Astrocyte (in vitro differentiated cells and primary cell): ENCODE measurements at regions not wholly inside any gene's neighbourhood (a gene's known extent, or its start where the extent isn't known, plus 50 kb on each side); places are given as distances from the start of the nearest gene placed in this dataset.

Experiments used
- DNase-seq: peaks from one replicate; pipeline ENCODE4 v3.0.0-alpha.2; 2010; ENCODE audit warnings: low read depth
- FAIRE-seq: peaks from 2 replicates; lab custom pipeline; 2011; peaks lifted over from hg19 to GRCh38; lab: Jason Lieb, UNC
- H2AFZ ChIP-seq: 2 replicates; pipeline ENCODE4 v1.6.0; 2012; ENCODE audit warnings: low read depth, low read length, inconsistent platforms
- H3K27ac ChIP-seq: 2 replicates; pipeline ENCODE4 v1.5.1; 2011; ENCODE audit warnings: low read depth, low read length, inconsistent platforms
- H3K27me3 ChIP-seq: 2 replicates; pipeline ENCODE4 v1.6.0; 2011; ENCODE audit warnings: low read length, inconsistent platforms; ENCODE audit not compliant: insufficient read depth
- H3K36me3 ChIP-seq: 2 replicates; pipeline ENCODE4 v1.5.1; 2011; ENCODE audit warnings: low read length, inconsistent platforms; ENCODE audit not compliant: insufficient read depth
- H3K4me1 ChIP-seq: 2 replicates; pipeline ENCODE4 v1.5.1; 2011; ENCODE audit warnings: low read length, inconsistent platforms; ENCODE audit not compliant: insufficient read depth
- H3K4me2 ChIP-seq: 2 replicates; pipeline ENCODE4 v1.6.0; 2012; ENCODE audit warnings: low read length, inconsistent platforms
- H3K4me3 ChIP-seq: 2 replicates; pipeline ENCODE4 v1.5.1; 2011; ENCODE audit warnings: low read depth, mild to moderate bottlenecking, low read length, inconsistent platforms; ENCODE audit not compliant: insufficient read depth
- H3K79me2 ChIP-seq: 2 replicates; pipeline ENCODE4 v1.6.0; 2012; ENCODE audit warnings: mild to moderate bottlenecking, low read length, inconsistent platforms; ENCODE audit not compliant: insufficient read depth
- H3K9ac ChIP-seq: 2 replicates; pipeline ENCODE4 v1.6.0; 2012; ENCODE audit warnings: mild to moderate bottlenecking, low read length, inconsistent platforms
- H3K9me3 ChIP-seq: 2 replicates; pipeline ENCODE4 v1.5.1; 2012; ENCODE audit warnings: low read depth, mild to moderate bottlenecking, low read length, inconsistent platforms; ENCODE audit not compliant: insufficient read depth
- H4K20me1 ChIP-seq: 2 replicates; pipeline ENCODE4 v1.6.0; 2012; ENCODE audit warnings: low read length, inconsistent platforms; ENCODE audit not compliant: insufficient read depth
- H3K27ac Mint-ChIP-seq: one replicate; pipeline ENCODE4 v1.8.0; 2021; ENCODE audit warnings: mild to moderate bottlenecking, mixed read lengths; ENCODE audit not compliant: unreplicated experiment
- H3K27me3 Mint-ChIP-seq: one replicate; pipeline ENCODE4 v1.8.0; 2021; ENCODE audit warnings: low read depth, mixed read lengths; ENCODE audit not compliant: unreplicated experiment
- H3K36me3 Mint-ChIP-seq: one replicate; pipeline ENCODE4 v1.8.0; 2021; ENCODE audit warnings: low read depth, mixed read lengths; ENCODE audit not compliant: unreplicated experiment
- H3K4me1 Mint-ChIP-seq: one replicate; pipeline ENCODE4 v1.8.0; 2021; ENCODE audit warnings: low read depth, mixed read lengths; ENCODE audit not compliant: unreplicated experiment
- H3K4me3 Mint-ChIP-seq: one replicate; pipeline ENCODE4 v1.8.0; 2021; ENCODE audit warnings: mild to moderate bottlenecking, moderate library complexity, mixed read lengths; ENCODE audit not compliant: unreplicated experiment
- H3K9me3 Mint-ChIP-seq: one replicate; pipeline ENCODE4 v1.8.0; 2021; ENCODE audit warnings: mild to moderate bottlenecking, mixed read lengths; ENCODE audit not compliant: unreplicated experiment
- EZH2 ChIP-seq: IDR thresholded peaks from 2 replicates; pipeline ENCODE4 v1.6.1; 2012; ENCODE audit warnings: mild to moderate bottlenecking, low read length, inconsistent platforms; ENCODE audit not compliant: insufficient read depth
- TF ChIP-seq, protein P1 (sequence below): IDR thresholded peaks from 2 replicates; pipeline ENCODE4 v1.5.1; 2011; ENCODE audit warnings: low read depth, mild to moderate bottlenecking, inconsistent platforms, low read length, moderate library complexity; ENCODE audit not compliant: insufficient read depth

DNA sequence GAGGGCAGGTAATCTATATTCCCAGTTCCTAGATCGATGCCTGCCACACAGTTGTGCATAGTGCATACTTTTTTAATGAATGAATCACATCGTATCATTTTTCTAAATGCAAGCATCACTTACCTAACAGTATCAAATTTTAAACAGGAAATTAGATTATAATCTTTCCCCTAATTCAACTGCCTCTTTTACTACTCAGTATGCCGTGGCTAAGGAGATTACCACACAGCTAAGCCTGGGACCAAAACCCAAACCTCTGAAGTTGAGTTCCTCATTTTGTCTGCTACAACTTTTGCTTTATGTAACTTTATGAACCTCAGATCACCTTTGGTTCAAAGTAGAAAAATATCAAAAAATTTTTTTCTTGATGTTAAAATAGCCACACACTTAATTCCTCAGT, 53.2 kb upstream of the FNDC3B start:
- H3K9me3 Mint-ChIP-seq: no peaks in the 10 kb centered on the region
- H3K27ac Mint-ChIP-seq: no peak overlapping the region
- Histone ChIP-seq H3K9me3 (no peaks in the 10 kb centered on the region), H3K27ac (no peak overlapping the region), H3K4me1 (no peaks in the 10 kb centered on the region), H3K4me3 (no peak overlapping the region), H3K4me2 (no peak overlapping the region), H4K20me1 (no peaks in the 10 kb centered on the region), H3K36me3 (no peaks in the 10 kb centered on the region), H3K79me2 (no peaks in the 10 kb centered on the region), H3K9ac (no peak overlapping the region), H3K27me3 (no peaks in the 10 kb centered on the region), H2AFZ (no peak overlapping the region)
- TF ChIP-seq, protein P1, sequence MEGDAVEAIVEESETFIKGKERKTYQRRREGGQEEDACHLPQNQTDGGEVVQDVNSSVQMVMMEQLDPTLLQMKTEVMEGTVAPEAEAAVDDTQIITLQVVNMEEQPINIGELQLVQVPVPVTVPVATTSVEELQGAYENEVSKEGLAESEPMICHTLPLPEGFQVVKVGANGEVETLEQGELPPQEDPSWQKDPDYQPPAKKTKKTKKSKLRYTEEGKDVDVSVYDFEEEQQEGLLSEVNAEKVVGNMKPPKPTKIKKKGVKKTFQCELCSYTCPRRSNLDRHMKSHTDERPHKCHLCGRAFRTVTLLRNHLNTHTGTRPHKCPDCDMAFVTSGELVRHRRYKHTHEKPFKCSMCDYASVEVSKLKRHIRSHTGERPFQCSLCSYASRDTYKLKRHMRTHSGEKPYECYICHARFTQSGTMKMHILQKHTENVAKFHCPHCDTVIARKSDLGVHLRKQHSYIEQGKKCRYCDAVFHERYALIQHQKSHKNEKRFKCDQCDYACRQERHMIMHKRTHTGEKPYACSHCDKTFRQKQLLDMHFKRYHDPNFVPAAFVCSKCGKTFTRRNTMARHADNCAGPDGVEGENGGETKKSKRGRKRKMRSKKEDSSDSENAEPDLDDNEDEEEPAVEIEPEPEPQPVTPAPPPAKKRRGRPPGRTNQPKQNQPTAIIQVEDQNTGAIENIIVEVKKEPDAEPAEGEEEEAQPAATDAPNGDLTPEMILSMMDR: no peak
- no peak for TF ChIP-seq EZH2
- no peaks in the 10 kb centered on the region for H3K36me3 Mint-ChIP-seq
- H3K27me3 Mint-ChIP-seq: no peaks in the 10 kb centered on the region
- FAIRE-seq (no peak), DNase-seq (no peak)
- H3K4me3 Mint-ChIP-seq: no peak overlapping the region
- peaks cover 3% of the 10 kb centered on the region for H3K4me1 Mint-ChIP-seq

GRCh38 chr3:171986757-171987518, 52.4 kb upstream of the FNDC3B start:
- no peaks in the 10 kb centered on the region for H3K27me3 Mint-ChIP-seq
- H3K27ac Mint-ChIP-seq: no peak overlapping the region
- Histone ChIP-seq H3K4me1 (no peaks in the 10 kb centered on the region), H3K79me2 (no peaks in the 10 kb centered on the region), H2AFZ (no peak overlapping the region), H3K9ac (no peak overlapping the region), H3K27ac (no peak overlapping the region), H3K36me3 (no peaks in the 10 kb centered on the region), H3K27me3 (no peaks in the 10 kb centered on the region), H3K4me2 (no peak overlapping the region), H3K4me3 (no peak overlapping the region), H4K20me1 (no peaks in the 10 kb centered on the region), H3K9me3 (no peaks in the 10 kb centered on the region)
- FAIRE-seq: no peak
- no peaks in the 10 kb centered on the region for H3K36me3 Mint-ChIP-seq
- TF ChIP-seq, protein P1: no peak
- TF ChIP-seq EZH2: no peak
- H3K4me3 Mint-ChIP-seq: no peak overlapping the region
- H3K4me1 Mint-ChIP-seq: peaks cover 3% of the 10 kb centered on the region
- no peak for DNase-seq
- H3K9me3 Mint-ChIP-seq: no peaks in the 10 kb centered on the region
